ENCODE measurements at regions not wholly inside any gene's neighbourhood (a gene's known extent, or its start where the extent isn't known, plus 50 kb on each side); places are given as distances from the start of the nearest gene placed in this dataset.

- H3K79me2 ChIP-seq (ENCODE audit: insufficient read depth, low read length) = no peaks in the 10 kb centered on the region
- BruUV-seq (replicated peaks) = no TSS peak
- no peaks in the 10 kb centered on the region for H3K9me2 ChIP-seq (ENCODE audit: insufficient read depth)
- no peaks in the 10 kb centered on the region for H3K4me1 ChIP-seq (ENCODE audit: control insufficient read depth in 1 of 2, insufficient read depth in 2 of 2, low read length in 2 of 2)
- ChIA-PET POLR2A (no interaction called here), RAD21 (ENCODE audit: low non-redundant PET in 1 of 2, low total read pairs in 2 of 2, uncharacterized antibody in 2 of 2, unreplicated experiment in 2 of 2) (no interaction called here), CTCF (interaction anchor here (1.2 kb wide), 1 partner anchor 13 kb away, joined by 3 read pairs; no protein-coding TSS in a partner anchor)
- no peaks in the 10 kb centered on the region for H3K36me3 ChIP-seq (ENCODE audit: control insufficient read depth in 1 of 2, insufficient read depth in 2 of 2, low read length in 2 of 2)
- H3K27ac ChIP-seq (ENCODE audit: low read depth, low read length) = no peak overlapping the region
- ATAC-seq (no peak), DNase-seq (ENCODE audit: low read depth, low spot score) (no peak)
- no peak overlapping the region for H3K9ac ChIP-seq (ENCODE audit: low read length)
- H3K4me3 ChIP-seq (replicated peaks in 1 of 2; ENCODE audit: low read depth in 1 of 2, low read length in 2 of 2) = no peak overlapping the region
- H4K20me1 ChIP-seq (ENCODE audit: insufficient read depth) = no peaks in the 10 kb centered on the region
- intact Hi-C loops (cut with micrococcal nuclease) = no loop called here
- peaks cover 30% of the 10 kb centered on the region for H3K27me3 ChIP-seq (ENCODE audit: insufficient read depth, low read length)
- no peak for TF ChIP-seq EZH2 (IDR thresholded peaks at IDR 0.05)
- TF ChIP-seq EZH2phosphoT487 (IDR thresholded peaks at IDR 0.05; ENCODE audit: borderline replicate concordance) = no peak
- no peak for TF ChIP-seq POLR2AphosphoS5 (IDR thresholded peaks at IDR 0.05; ENCODE audit: low read depth, low read length)
- no peak for TF ChIP-seq ZNF274 (IDR thresholded peaks at IDR 0.05; ENCODE audit: low read depth, low read length)
- no peak for TF ChIP-seq TCF7L2 (IDR thresholded peaks at IDR 0.05; ENCODE audit: borderline replicate concordance, extremely low read depth, insufficient read depth, insufficient read length)
- TF ChIP-seq MAX (IDR thresholded peaks at IDR 0.05) = no peak
- TF ChIP-seq SP1 (IDR thresholded peaks at IDR 0.05; ENCODE audit: low read depth) = no peak
- no peak for TF ChIP-seq FOSL1 (IDR thresholded peaks at IDR 0.05; ENCODE audit: low read depth)
- TF ChIP-seq EGR1 (IDR thresholded peaks at IDR 0.05; ENCODE audit: low read depth) = no peak
- no peak for TF ChIP-seq REST (IDR thresholded peaks at IDR 0.05; ENCODE audit: low read depth)
- TF ChIP-seq ELF1 (IDR thresholded peaks at IDR 0.05; ENCODE audit: borderline replicate concordance, low read depth) = no peak
- TF ChIP-seq SRF (IDR thresholded peaks at IDR 0.05; ENCODE audit: low read depth) = no peak
- no peak for TF ChIP-seq CBX3 (IDR thresholded peaks at IDR 0.05; ENCODE audit: low read depth)
- no peak for TF ChIP-seq CTCF (IDR thresholded peaks at IDR 0.05 in 2 of 3, conservative IDR thresholded peaks at IDR 0.05 in 1 of 3; ENCODE audit: borderline replicate concordance in 1 of 3, insufficient read depth in 1 of 3, low read depth in 2 of 3, low read length in 2 of 3)
- no peak for TF ChIP-seq POLR2A (IDR thresholded peaks at IDR 0.05; ENCODE audit: borderline replicate concordance, extremely low read depth, insufficient read depth, insufficient read length)
- TF ChIP-seq ZBTB33 (IDR thresholded peaks at IDR 0.05; ENCODE audit: extremely low read depth, insufficient replicate concordance, low read length) = no peak
- H2AFZ ChIP-seq (ENCODE audit: low read depth, low read length, poor library complexity, severe bottlenecking) = no peak overlapping the region
- H3K9me3 ChIP-seq (ENCODE audit: control insufficient read depth in 1 of 2, insufficient read depth in 1 of 2, low read depth in 1 of 2, low read length in 2 of 2) = no peaks in the 10 kb centered on the region
- H3K4me2 ChIP-seq (ENCODE audit: low read length) = no peak overlapping the region
Observed at GRCh38 chr4:174133551-174133950, 149.9 kb downstream of the FBXO8 start.
